ENCODE measurements at regions not wholly inside any gene's neighbourhood (a gene's known extent, or its start where the extent isn't known, plus 50 kb on each side); places are given as distances from the start of the nearest gene placed in this dataset.

- no peak for TF ChIP-seq CTCF (IDR thresholded peaks at IDR 0.05)
- TF ChIP-seq EZH2 (IDR thresholded peaks at IDR 0.05), result no peak
- no peak for TF ChIP-seq EZH2phosphoT487 (IDR thresholded peaks at IDR 0.05)
Measured at GRCh38 chr20:53776858-53777257, 183.2 kb upstream of the ZNF217 start.

Measured in neural progenitor cell (in vitro differentiated cells).